GM23248 (cell line): ENCODE measurements at regions not wholly inside any gene's neighbourhood (a gene's known extent, or its start where the extent isn't known, plus 50 kb on each side); places are given as distances from the start of the nearest gene placed in this dataset.
A peak's percentile ranks its signal among the peaks of the same experiment; 100 is the strongest.

Source experiments
- DNase-seq: peaks from one replicate; pipeline ENCODE4 v3.0.0-alpha.2; 2015
- H2AFZ ChIP-seq: fragments of 200-600 bp; sonication (generic); 2 replicates; pipeline ENCODE4 v1.6.1; 2016; ENCODE audit warnings: antibody characterized with exemption
- H3F3A ChIP-seq: fragments of 200-600 bp; sonication (generic); 2 replicates; pipeline ENCODE4 v1.6.1; 2016; ENCODE audit warnings: mild to moderate bottlenecking, antibody characterized with exemption, mixed run types; ENCODE audit not compliant: insufficient read depth
- H3K27ac ChIP-seq: fragments of 200-600 bp; sonication (generic); 2 replicates; pipeline ENCODE4 v1.5.1; 2016; ENCODE audit warnings: mild to moderate bottlenecking
- H3K27me3 ChIP-seq: fragments of 200-600 bp; sonication (generic); replicated peaks from 2 replicates; pipeline ENCODE4 v1.6.1; 2016; ENCODE audit warnings: mild to moderate bottlenecking; ENCODE audit not compliant: insufficient read depth
- H3K36me3 ChIP-seq: fragments of 200-600 bp; sonication (generic); 2 replicates; pipeline ENCODE4 v1.6.1; 2016; ENCODE audit warnings: low read depth, mild to moderate bottlenecking
- H3K4me1 ChIP-seq: fragments of 200-600 bp; sonication (generic); 2 replicates; pipeline ENCODE4 v1.6.1; 2016; ENCODE audit warnings: mild to moderate bottlenecking; ENCODE audit not compliant: insufficient read depth
- H3K4me2 ChIP-seq: fragments of 200-600 bp; sonication (generic); one replicate; pipeline ENCODE4 v1.6.1; 2016; ENCODE audit warnings: mild to moderate bottlenecking; ENCODE audit not compliant: unreplicated experiment
- H3K4me3 ChIP-seq: fragments of 200-600 bp; sonication (generic); 2 replicates; pipeline ENCODE4 v1.5.1; 2016; ENCODE audit warnings: mild to moderate bottlenecking
- H3K79me2 ChIP-seq: fragments of 200-600 bp; sonication (generic); 2 replicates; pipeline ENCODE4 v1.6.1; 2016; ENCODE audit warnings: mild to moderate bottlenecking; ENCODE audit not compliant: insufficient read depth
- H3K9ac ChIP-seq: fragments of 200-600 bp; sonication (generic); 2 replicates; pipeline ENCODE4 v1.6.1; 2016; ENCODE audit warnings: mild to moderate bottlenecking
- H3K9me2 ChIP-seq: fragments of 200-600 bp; sonication (generic); 2 replicates; pipeline ENCODE4 v1.6.1; 2016; ENCODE audit warnings: mixed run types, mild to moderate bottlenecking, moderate library complexity; ENCODE audit not compliant: insufficient read depth
- H3K9me3 ChIP-seq: fragments of 200-600 bp; sonication (generic); one replicate; pipeline ENCODE4 v1.6.1; 2017; ENCODE audit warnings: low read depth
- H4K20me1 ChIP-seq: fragments of 200-600 bp; sonication (generic); 2 replicates; pipeline ENCODE4 v1.6.0; 2016; ENCODE audit not compliant: insufficient read depth
- EZH2 ChIP-seq: fragments of 200-600 bp; sonication (generic); IDR thresholded peaks from 2 replicates; pipeline ENCODE4 v1.6.1; 2018; ENCODE audit warnings: antibody characterized with exemption, mild to moderate bottlenecking; ENCODE audit not compliant: insufficient read depth, poor library complexity, severe bottlenecking
- EZH2phosphoT487 ChIP-seq: fragments of 200-600 bp; sonication (generic); IDR thresholded peaks from 2 replicates; pipeline ENCODE4 v1.6.1; 2018; ENCODE audit warnings: antibody characterized with exemption, moderate library complexity, mild to moderate bottlenecking, low read depth; ENCODE audit not compliant: insufficient read depth
- WGBS, 2 experiments: methylation state at CpG; one replicate each; pipeline ENCODE4 v1.1.6; 2015 to 2017; ENCODE audit warnings: low lambda C conversion rate in 2 of 2, low coverage in 1 of 2; ENCODE audit errors: missing lambda C conversion rate in 2 of 2; 5-methylcytosine and 5-hydroxymethylcytosine counted together
- in situ Hi-C: fragments of 300-500 bp; cut with MboI; formaldehyde crosslinking; loops from 2 replicates; pipeline ENCODE4 v1.15.0; 2020

DNA sequence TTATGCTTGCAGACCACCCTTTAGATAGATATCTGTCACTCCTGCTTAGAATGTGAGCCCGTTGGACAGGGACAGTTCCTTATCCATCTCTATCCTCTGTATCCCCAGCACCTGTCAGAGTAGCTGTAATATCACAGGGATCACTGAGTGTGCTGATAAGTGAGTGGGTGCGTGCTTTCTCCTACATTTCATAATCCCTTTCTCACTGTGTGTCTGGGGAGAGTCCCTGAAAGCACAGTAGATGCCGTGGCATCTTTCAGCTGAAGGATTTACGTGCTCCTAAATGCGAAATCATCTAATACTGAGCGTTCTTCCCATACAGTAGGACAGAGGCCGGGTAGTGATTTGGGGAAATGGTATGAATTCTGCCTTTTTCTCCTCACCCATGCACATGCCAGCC is 198.9 kb upstream of the SASH1 start:
- H3K27me3 ChIP-seq = no peaks in the 10 kb centered on the region
- no peak overlapping the region for H2AFZ ChIP-seq
- H3K4me1 ChIP-seq = no peaks in the 10 kb centered on the region; the same call in none of the 2 replicates
- H3K9me2 ChIP-seq = no peaks in the 10 kb centered on the region
- WGBS, 2 experiments = 42 to 45% methylated on average over 7 of the region's 7 CpGs
- DNase-seq = no peak
- no peaks in the 10 kb centered on the region for H4K20me1 ChIP-seq
- H3K27ac ChIP-seq = no peak overlapping the region
- H3K4me3 ChIP-seq = no peak overlapping the region
- no peaks in the 10 kb centered on the region for H3K9me3 ChIP-seq
- no peak overlapping the region for H3K4me2 ChIP-seq
- no peaks in the 10 kb centered on the region for H3K79me2 ChIP-seq
- in situ Hi-C loops = no loop called here
- no peaks in the 10 kb centered on the region for H3K36me3 ChIP-seq
- no peak overlapping the region for H3K9ac ChIP-seq
- TF ChIP-seq EZH2phosphoT487 (no peak), EZH2 (no peak)
- H3F3A ChIP-seq = no peaks in the 10 kb centered on the region

GRCh38 chr6:148144917-148145521 is 197.6 kb upstream of the SASH1 start:
- TF ChIP-seq EZH2phosphoT487 = no peak
- no peak for TF ChIP-seq EZH2
- Histone ChIP-seq H3F3A (no peaks in the 10 kb centered on the region), H3K79me2 (no peaks in the 10 kb centered on the region), H3K36me3 (no peaks in the 10 kb centered on the region), H3K4me2 (peak overlapping the region; percentile 93), H3K4me1 (no peaks in the 10 kb centered on the region; the same call in none of the 2 replicates), H3K27me3 (no peaks in the 10 kb centered on the region), H3K4me3 (peak overlapping the region; percentile 69), H3K27ac (no peak overlapping the region), H3K9me3 (no peaks in the 10 kb centered on the region), H2AFZ (peak overlapping the region; percentile 100), H4K20me1 (no peaks in the 10 kb centered on the region), H3K9me2 (no peaks in the 10 kb centered on the region), H3K9ac (peak overlapping the region; percentile 71)
- peak; percentile 87 for DNase-seq
- in situ Hi-C loops = no loop called here
- 25 to 27% methylated on average over 8 of the region's 8 CpGs for WGBS, 2 experiments

- no peak overlapping the region for H3K27ac ChIP-seq
- no peak overlapping the region for H3K4me3 ChIP-seq
- H3F3A ChIP-seq = no peaks in the 10 kb centered on the region
- H3K4me1 ChIP-seq = no peaks in the 10 kb centered on the region; the same call in none of the 2 replicates
- TF ChIP-seq EZH2 (no peak), EZH2phosphoT487 (no peak)
- H3K9me3 ChIP-seq = no peaks in the 10 kb centered on the region
- H4K20me1 ChIP-seq = no peaks in the 10 kb centered on the region
- no peak overlapping the region for H2AFZ ChIP-seq
- no peaks in the 10 kb centered on the region for H3K79me2 ChIP-seq
- DNase-seq = peak; percentile 1
- H3K36me3 ChIP-seq = no peaks in the 10 kb centered on the region
- 0 out of 2 replicates have a peak, but pooled peaks cover 10% of the 10 kb centered on the region for H3K27me3 ChIP-seq
- H3K9me2 ChIP-seq = no peaks in the 10 kb centered on the region
- WGBS, 2 experiments = 67 to 71% methylated on average over 12 of the region's 12 CpGs
- H3K9ac ChIP-seq = no peak overlapping the region
- H3K4me2 ChIP-seq = no peak overlapping the region
- in situ Hi-C loops = no loop called here
These were observed 195.7 kb upstream of the SASH1 start for GRCh38 chr6:148146717-148147462.

DNA sequence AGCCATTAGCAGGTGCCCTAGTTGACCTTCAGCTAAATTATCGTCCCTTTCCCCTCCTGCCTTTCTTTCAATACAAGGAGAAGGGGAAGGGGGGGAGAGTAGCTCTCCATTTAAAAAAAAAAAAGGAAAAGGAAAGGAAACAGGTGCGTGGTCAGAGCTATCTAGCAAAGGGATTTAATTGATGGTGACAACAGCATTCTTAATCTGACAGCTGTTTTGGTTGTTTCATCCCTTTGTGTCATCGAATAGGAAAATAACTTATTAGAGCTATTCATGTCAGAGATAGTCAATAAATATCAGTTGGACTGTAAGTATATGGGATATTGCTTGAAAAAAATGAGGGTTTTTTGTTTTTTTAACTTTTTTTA is 195.2 kb upstream of the SASH1 start:
- Histone ChIP-seq H3K9me2 (no peaks in the 10 kb centered on the region), H3F3A (no peaks in the 10 kb centered on the region), H3K27ac (no peak overlapping the region), H3K4me3 (no peak overlapping the region), H3K4me2 (no peak overlapping the region), H3K36me3 (no peaks in the 10 kb centered on the region), H4K20me1 (no peaks in the 10 kb centered on the region), H3K79me2 (no peaks in the 10 kb centered on the region), H3K9ac (no peak overlapping the region), H3K4me1 (no peaks in the 10 kb centered on the region; the same call in none of the 2 replicates), H2AFZ (no peak overlapping the region), H3K27me3 (0 out of 2 replicates have a peak, but pooled peaks cover 10% of the 10 kb centered on the region), H3K9me3 (no peaks in the 10 kb centered on the region)
- in situ Hi-C loops = no loop called here
- DNase-seq = no peak
- no peak for TF ChIP-seq EZH2phosphoT487
- TF ChIP-seq EZH2 = no peak
- WGBS, 2 experiments = 87 to 94% methylated on average over 3 of the region's 3 CpGs
